Activated B cell treated with CpG ODN at 0.5 μM for 24 hours (primary cell): ENCODE measurements at regions not wholly inside any gene's neighbourhood (a gene's known extent, or its start where the extent isn't known, plus 50 kb on each side); places are given as distances from the start of the nearest gene placed in this dataset.
"Not testable (repeated sequence)": the region's sequence is repeated elsewhere in the genome, so short reads cannot be mapped to it uniquely, and the experiment has no call there.

Source experiments
- ATAC-seq: fragments of 200-7000 bp; cut with Tn5 transposase; one replicate; pipeline ENCODE4 v1.10.0; 2021; ENCODE audit warnings: low read depth, mild to moderate bottlenecking, moderate library complexity
- CTCF ChIA-PET: fragments of 350-600 bp; sonication (Branson Sonifier 250); formaldehyde crosslinking; loops from one replicate; lab custom pipeline; 2021; ENCODE audit warnings: antibody characterized with exemption; lab: Charles Lee
- POLR2A ChIA-PET: fragments of 350-600 bp; sonication (Branson Sonifier 250); formaldehyde crosslinking; loops from one replicate; lab custom pipeline; 2021; ENCODE audit warnings: antibody characterized with exemption; lab: Charles Lee
- DNase-seq: peaks from one replicate; pipeline ENCODE4 v3.0.0; 2022
- H3K27ac Mint-ChIP-seq: one replicate; pipeline ENCODE4 v1.8.0; 2020; ENCODE audit warnings: mixed read lengths
- H3K27me3 Mint-ChIP-seq: one replicate; pipeline ENCODE4 v1.8.0; 2021; ENCODE audit warnings: mixed read lengths
- H3K36me3 Mint-ChIP-seq: one replicate; pipeline ENCODE4 v1.8.0; 2021; ENCODE audit warnings: low read depth, mixed read lengths
- H3K4me1 Mint-ChIP-seq: one replicate; pipeline ENCODE4 v1.8.0; 2021; ENCODE audit warnings: mixed read lengths
- H3K4me3 Mint-ChIP-seq: one replicate; pipeline ENCODE4 v1.8.0; 2020; ENCODE audit warnings: mild to moderate bottlenecking, mixed read lengths
- H3K9me3 Mint-ChIP-seq: one replicate; pipeline ENCODE4 v1.8.0; 2020; ENCODE audit warnings: mixed read lengths
- CTCF ChIP-seq: fragments of 200-600 bp; IDR thresholded peaks from one replicate; pipeline ENCODE4 v1.8.0; 2022; ENCODE audit warnings: antibody characterized with exemption, mild to moderate bottlenecking
- intact Hi-C: fragments of 100-400 bp; cut with micrococcal nuclease; formaldehyde crosslinking; loops from one replicate; pipeline ENCODE4 v1.15.1; 2024

GRCh38 chr3:178137206-178137605 is 399.0 kb upstream of the KCNMB2 start:
- H3K9me3 Mint-ChIP-seq: peaks cover 2% of the 10 kb centered on the region
- H3K27me3 Mint-ChIP-seq: no peaks in the 10 kb centered on the region
- no peaks in the 10 kb centered on the region for H3K4me1 Mint-ChIP-seq
- no peak for TF ChIP-seq CTCF
- CTCF ChIA-PET: no interaction called here
- intact Hi-C loops: no loop called here
- no peak overlapping the region for H3K4me3 Mint-ChIP-seq
- DNase-seq: no peak
- no peaks in the 10 kb centered on the region for H3K36me3 Mint-ChIP-seq
- ATAC-seq: no peak
- H3K27ac Mint-ChIP-seq: no peak overlapping the region
- POLR2A ChIA-PET: no interaction called here

- no peak for TF ChIP-seq CTCF
- ChIA-PET POLR2A (no interaction called here), CTCF (no interaction called here)
- no peak for ATAC-seq
- Mint-ChIP-seq H3K4me3 (no peak overlapping the region), H3K36me3 (no peaks in the 10 kb centered on the region), H3K4me1 (no peaks in the 10 kb centered on the region), H3K27me3 (no peaks in the 10 kb centered on the region), H3K27ac (no peak overlapping the region), H3K9me3 (peaks cover 2% of the 10 kb centered on the region)
- no peak for DNase-seq
- intact Hi-C loops: no loop called here
These were observed 398.4 kb upstream of the KCNMB2 start for GRCh38 chr3:178137831-178138230.

GRCh38 chr3:178139116-178139515 is 397.1 kb upstream of the KCNMB2 start:
- Mint-ChIP-seq H3K4me3 (no peak overlapping the region), H3K27ac (no peak overlapping the region), H3K4me1 (no peaks in the 10 kb centered on the region), H3K36me3 (no peaks in the 10 kb centered on the region), H3K9me3 (peaks cover 2% of the 10 kb centered on the region), H3K27me3 (no peaks in the 10 kb centered on the region)
- POLR2A ChIA-PET: no interaction called here
- intact Hi-C loops: no loop called here
- ATAC-seq: no peak
- no peak for DNase-seq
- CTCF ChIA-PET: no interaction called here
- no peak for TF ChIP-seq CTCF

GRCh38 chr3:178140531-178141304 is 395.5 kb upstream of the KCNMB2 start:
- DNase-seq (no peak), ATAC-seq (no peak)
- Mint-ChIP-seq H3K4me3 (no peak overlapping the region), H3K27me3 (no peaks in the 10 kb centered on the region), H3K4me1 (no peaks in the 10 kb centered on the region), H3K9me3 (peaks cover 2% of the 10 kb centered on the region), H3K36me3 (no peaks in the 10 kb centered on the region), H3K27ac (no peak overlapping the region)
- intact Hi-C loops: no loop called here
- POLR2A ChIA-PET: no interaction called here
- CTCF ChIA-PET: no interaction called here
- no peak for TF ChIP-seq CTCF

- POLR2A ChIA-PET, intact Hi-C loops, H3K36me3 Mint-ChIP-seq, ATAC-seq, DNase-seq, H3K27me3 Mint-ChIP-seq, H3K4me1 Mint-ChIP-seq, H3K9me3 Mint-ChIP-seq, H3K4me3 Mint-ChIP-seq, H3K27ac Mint-ChIP-seq, CTCF ChIA-PET: not testable (repeated sequence)
These were observed 394.9 kb upstream of the KCNMB2 start for GRCh38 chr3:178141305-178141684.

- no peak for TF ChIP-seq CTCF
- no peaks in the 10 kb centered on the region for H3K36me3 Mint-ChIP-seq
- POLR2A ChIA-PET: no interaction called here
- CTCF ChIA-PET: no interaction called here
- H3K27ac Mint-ChIP-seq: no peak overlapping the region
- H3K9me3 Mint-ChIP-seq: peaks cover 2% of the 10 kb centered on the region
- DNase-seq: no peak
- H3K27me3 Mint-ChIP-seq: no peaks in the 10 kb centered on the region
- H3K4me3 Mint-ChIP-seq: no peak overlapping the region
- intact Hi-C loops: no loop called here
- no peak for ATAC-seq
- no peaks in the 10 kb centered on the region for H3K4me1 Mint-ChIP-seq
These were observed 389.8 kb upstream of the KCNMB2 start for GRCh38 chr3:178146406-178146831.
